Activated T-cell treated with anti-CD3 and anti-CD28 coated beads for 48 hours (primary cell): ENCODE measurements at regions not wholly inside any gene's neighbourhood (a gene's known extent, or its start where the extent isn't known, plus 50 kb on each side); places are given as distances from the start of the nearest gene placed in this dataset.
"Not testable (repeated sequence)": the region's sequence is repeated elsewhere in the genome, so short reads cannot be mapped to it uniquely, and the experiment has no call there.

ENCODE experiments used
- DNase-seq: peaks from one replicate; pipeline ENCODE4 v3.0.0-alpha.2; 2020; ENCODE audit warnings: low read depth

DNA sequence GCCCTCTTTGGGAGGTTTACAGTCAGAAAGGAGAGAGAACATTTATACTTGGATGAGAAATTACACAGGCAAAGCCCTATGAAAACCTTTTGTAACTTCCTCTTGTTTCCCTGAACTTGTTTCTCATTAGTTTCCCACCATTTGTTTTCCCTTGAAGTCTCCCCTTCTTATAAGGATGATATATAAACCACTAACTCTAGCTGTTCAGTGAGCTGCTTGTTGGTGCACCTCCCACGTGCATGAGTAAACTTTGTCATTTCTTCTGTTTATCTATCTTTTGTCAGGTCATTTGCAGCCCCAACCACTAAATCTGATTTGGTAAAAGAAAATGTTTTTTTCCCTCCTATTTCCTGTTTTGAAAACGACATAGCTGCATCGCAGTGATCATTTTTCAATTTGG is 919.9 kb downstream of the SLITRK1 start:
- DNase-seq = no peak

DNA sequence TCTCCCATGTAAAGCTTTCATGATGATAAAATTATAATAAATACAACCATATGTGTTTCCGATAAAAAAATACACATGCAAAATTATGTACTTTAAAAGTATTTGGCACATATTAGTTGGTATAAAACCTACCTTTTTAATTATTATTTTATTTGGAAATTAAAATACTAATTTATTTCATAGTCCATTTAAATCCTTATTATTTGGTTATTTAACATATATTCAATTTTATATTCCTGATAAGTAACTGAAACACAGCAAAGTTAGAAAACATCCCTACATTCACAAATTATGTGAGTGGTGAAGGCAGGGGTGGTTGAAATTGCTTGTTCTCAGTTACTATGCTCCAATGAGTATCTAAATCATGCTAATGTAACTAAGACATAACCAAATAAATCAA is 920.5 kb downstream of the SLITRK1 start:
- no peak for DNase-seq

- not testable (repeated sequence) for DNase-seq
These were observed 929.9 kb downstream of the SLITRK1 start for GRCh38 chr13:82952336-82952735.

- DNase-seq = no peak
These were observed 934.6 kb downstream of the SLITRK1 start for GRCh38 chr13:82947683-82948082.

- no peak for DNase-seq
These were observed 935.1 kb downstream of the SLITRK1 start for GRCh38 chr13:82947191-82947621.

DNA sequence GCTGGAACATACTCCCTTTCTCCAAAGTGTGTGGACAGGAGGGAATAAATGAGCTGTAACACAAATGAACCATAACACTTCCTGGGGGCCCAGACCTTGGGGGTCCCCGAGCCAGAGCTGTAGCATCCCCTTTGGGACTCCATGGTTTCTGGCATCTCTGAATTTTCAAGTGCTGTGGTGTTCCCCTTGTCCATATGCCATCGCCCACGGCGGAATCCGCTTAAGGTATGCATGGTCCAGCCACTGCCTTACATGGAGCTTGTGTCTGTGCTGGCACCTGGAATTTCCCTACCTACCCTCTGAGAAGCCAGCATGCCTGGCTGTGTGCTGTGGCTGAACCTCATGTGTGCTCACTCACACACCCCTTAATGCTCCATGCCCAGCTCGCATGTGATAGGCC is 943.6 kb downstream of the SLITRK1 start:
- no peak for DNase-seq

GRCh38 chr13:82934000-82934399 is 948.3 kb downstream of the SLITRK1 start:
- no peak for DNase-seq

- DNase-seq = no peak
These were observed 957.2 kb downstream of the SLITRK1 start for GRCh38 chr13:82925114-82925513.

- no peak for DNase-seq
These were observed 964.3 kb downstream of the SLITRK1 start for GRCh38 chr13:82917984-82918383.

GRCh38 chr13:82912564-82912963 is 969.7 kb downstream of the SLITRK1 start:
- DNase-seq = no peak

- no peak for DNase-seq
These were observed 977.2 kb downstream of the SLITRK1 start for GRCh38 chr13:82905071-82905470.

DNA sequence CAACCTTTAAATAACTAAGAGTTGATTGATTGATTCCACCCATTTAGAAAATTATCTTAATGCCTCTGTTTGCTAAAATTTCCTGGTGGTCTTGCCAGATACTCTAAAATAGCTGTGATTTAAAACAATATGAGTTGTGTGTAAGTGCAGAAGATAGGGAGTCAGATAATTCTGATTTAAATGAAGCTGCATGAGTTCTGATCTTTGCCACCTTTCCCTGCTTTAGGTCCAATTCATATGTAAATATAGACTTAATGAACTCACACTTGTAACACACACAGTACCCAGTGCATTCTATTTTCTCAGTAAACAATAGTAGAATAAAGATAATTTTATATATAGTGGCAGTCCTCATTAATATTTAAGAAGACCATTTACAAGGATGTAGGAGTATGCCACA is 981.8 kb downstream of the SLITRK1 start:
- DNase-seq = no peak

DNA sequence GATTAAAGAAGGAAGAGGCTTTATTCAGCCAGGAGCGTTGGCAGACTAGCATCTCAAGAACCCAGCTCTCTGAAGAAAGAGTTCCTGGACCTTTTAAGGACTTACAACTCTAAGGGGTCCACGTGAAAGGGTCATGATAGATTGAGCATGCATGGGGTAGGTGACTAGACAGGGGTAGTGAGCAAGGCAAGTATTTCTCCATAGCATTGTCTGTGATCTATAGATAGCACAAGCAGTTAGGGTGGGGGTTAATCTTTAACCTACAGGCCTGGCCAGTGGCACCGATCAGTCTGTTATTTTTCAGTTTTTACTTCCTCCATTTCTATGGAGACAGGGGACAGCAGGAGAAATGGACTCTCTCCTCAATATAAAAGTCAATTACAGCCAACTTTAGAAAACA is 983.7 kb downstream of the SLITRK1 start:
- no peak for DNase-seq

- DNase-seq = no peak
These were observed 1002.4 kb downstream of the SLITRK1 start for GRCh38 chr13:82879921-82880320.

GRCh38 chr13:82878536-82878935 is 1003.7 kb downstream of the SLITRK1 start:
- no peak for DNase-seq

DNA sequence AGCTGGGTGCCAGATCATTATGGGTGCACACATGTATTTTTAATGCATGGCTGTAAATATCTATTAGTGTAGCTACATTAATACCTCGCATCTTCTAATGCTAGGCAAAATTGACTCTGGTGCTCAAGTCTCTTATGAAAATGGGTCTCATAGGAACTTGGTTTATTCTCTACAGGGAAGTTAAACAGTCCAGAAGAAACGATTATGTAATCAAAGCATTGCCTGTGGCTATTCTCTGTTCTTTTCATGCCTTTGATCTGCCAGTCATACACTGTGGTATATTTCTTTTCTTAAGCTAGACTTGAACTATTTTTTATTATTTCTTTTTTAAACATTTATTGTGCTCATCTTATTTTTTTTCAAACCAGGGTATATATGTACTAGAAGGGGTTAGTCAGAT is 1015.0 kb downstream of the SLITRK1 start:
- DNase-seq = no peak

GRCh38 chr13:82850644-82851043 is 1031.6 kb downstream of the SLITRK1 start:
- DNase-seq = no peak

DNA sequence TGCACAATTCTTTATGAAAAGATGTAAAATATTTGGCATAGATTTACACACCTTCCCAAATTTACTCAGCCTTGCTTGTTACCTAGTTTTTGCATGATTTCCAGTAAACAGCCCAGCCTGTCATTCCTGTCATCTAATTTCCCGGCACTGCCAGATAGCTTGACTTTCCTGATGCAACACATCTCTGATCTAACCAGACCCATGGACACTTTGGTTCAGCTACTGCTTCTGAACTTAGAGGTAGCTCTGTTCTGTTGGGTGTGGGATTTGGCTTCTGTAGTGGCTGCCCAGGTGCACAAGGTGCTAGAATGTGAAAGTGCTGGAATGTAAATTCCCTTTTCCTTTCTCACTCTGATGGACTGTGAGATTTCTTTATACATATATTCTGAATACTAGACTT is 1033.5 kb downstream of the SLITRK1 start:
- no peak for DNase-seq

DNA sequence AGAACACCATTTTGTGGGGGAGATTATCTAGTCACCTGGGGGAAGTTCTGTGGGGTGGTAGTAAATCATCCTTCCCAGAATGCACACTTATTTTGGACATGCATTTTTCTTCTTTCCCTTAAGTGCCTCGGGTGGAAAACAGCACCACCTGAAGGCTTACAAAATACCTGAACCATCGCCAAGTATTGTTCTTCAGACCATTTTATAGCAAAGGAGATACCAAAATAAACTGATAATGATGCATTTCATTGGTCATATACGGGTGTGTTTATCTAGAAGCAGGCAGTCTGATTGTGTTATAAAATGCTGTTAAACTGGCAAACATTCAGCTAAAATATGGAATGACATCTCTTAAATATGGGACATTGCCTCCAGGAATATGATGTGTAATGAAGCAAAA is 1034.7 kb downstream of the SLITRK1 start:
- DNase-seq = no peak

DNA sequence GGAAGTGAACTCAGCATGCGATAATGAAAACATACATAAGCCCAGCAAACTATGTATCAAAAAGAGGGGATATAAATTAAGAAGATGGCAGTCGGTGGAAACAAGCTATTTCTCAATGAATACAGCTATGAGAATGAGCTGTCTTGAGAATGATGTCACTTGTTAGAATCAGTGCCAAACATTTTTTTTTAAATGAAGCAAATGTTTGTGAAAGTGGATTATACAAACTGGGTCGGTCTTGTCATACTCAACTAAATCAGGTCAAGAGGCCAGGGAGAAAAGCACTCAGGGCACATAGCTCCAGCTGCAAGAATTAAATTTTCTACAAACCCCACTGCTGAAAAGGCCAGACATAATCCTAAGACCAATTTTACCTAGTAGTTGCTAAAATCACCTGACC is 1048.4 kb downstream of the SLITRK1 start:
- no peak for DNase-seq

GRCh38 chr13:82829040-82829439 is 1053.2 kb downstream of the SLITRK1 start:
- DNase-seq = no peak

GRCh38 chr13:82827724-82828123 is 1054.5 kb downstream of the SLITRK1 start:
- no peak for DNase-seq

DNA sequence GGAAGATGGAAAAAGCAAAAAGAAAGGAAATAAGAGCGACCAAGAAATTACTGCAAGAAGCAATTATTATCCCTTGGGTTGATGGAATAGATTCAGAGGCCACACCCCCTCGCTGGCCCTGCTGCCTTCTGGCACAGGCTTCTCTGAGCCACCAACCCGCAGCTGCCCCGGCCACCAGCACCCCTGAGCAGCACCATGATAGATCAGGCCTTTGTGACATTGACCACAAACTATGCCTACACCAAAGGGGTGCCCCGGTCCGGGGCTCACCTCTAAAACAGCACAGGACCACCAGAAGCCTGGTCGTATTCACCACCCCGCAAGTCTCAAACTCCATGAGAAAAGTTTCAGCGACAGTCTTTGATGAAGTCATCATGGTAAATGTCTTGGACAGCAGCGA is 1059.3 kb downstream of the SLITRK1 start:
- DNase-seq = no peak

GRCh38 chr13:82817133-82817532 is 1065.1 kb downstream of the SLITRK1 start:
- no peak for DNase-seq

- no peak for DNase-seq
These were observed 1066.5 kb downstream of the SLITRK1 start for GRCh38 chr13:82815791-82816190.
